Sigmoid colon (tissue), 3 donors: ENCODE measurements at regions not wholly inside any gene's neighbourhood (a gene's known extent, or its start where the extent isn't known, plus 50 kb on each side); places are given as distances from the start of the nearest gene placed in this dataset.

Experiments used
- POLR2A ChIP-seq, 2 donors: fragments of 450-650 bp; IDR thresholded peaks; one replicate each; pipeline ENCODE4 v1.6.1; 2016; ENCODE audit warnings: antibody characterized with exemption in 2 of 2, mild to moderate bottlenecking in 2 of 2, moderate library complexity in 2 of 2
- TF ChIP-seq, protein P1 (sequence below), 4 experiments: fragments of 450-650 bp in 3 of 4; fragments of 200-600 bp in 1 of 4; IDR thresholded peaks; one replicate each; pipeline ENCODE4 v1.5.1; 2016 to 2019; ENCODE audit warnings: antibody characterized with exemption in 4 of 4, mild to moderate bottlenecking in 3 of 4, moderate library complexity in 2 of 4

DNA sequence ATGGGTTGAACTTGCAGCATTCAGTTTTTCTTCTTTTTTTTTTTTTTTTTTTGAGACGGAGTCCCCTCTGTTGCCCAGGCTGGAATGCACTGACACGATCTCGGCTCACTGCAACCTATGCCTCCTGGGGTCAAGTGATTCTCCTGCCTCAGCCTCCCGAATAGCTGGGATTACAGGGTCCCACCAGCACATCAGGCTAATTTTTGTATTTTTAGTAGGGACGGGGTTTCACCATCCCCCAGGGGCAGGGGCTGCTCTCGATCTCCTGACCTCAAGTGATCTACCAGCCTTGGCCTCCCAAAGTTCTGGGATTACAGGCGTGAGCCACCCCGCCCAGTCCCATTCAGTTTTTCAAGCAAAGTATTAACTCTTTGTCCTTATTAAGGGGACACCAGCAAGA, 117.6 kb upstream of the PRSS16 start:
- TF ChIP-seq, protein P1, sequence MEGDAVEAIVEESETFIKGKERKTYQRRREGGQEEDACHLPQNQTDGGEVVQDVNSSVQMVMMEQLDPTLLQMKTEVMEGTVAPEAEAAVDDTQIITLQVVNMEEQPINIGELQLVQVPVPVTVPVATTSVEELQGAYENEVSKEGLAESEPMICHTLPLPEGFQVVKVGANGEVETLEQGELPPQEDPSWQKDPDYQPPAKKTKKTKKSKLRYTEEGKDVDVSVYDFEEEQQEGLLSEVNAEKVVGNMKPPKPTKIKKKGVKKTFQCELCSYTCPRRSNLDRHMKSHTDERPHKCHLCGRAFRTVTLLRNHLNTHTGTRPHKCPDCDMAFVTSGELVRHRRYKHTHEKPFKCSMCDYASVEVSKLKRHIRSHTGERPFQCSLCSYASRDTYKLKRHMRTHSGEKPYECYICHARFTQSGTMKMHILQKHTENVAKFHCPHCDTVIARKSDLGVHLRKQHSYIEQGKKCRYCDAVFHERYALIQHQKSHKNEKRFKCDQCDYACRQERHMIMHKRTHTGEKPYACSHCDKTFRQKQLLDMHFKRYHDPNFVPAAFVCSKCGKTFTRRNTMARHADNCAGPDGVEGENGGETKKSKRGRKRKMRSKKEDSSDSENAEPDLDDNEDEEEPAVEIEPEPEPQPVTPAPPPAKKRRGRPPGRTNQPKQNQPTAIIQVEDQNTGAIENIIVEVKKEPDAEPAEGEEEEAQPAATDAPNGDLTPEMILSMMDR (IDR thresholded peaks at IDR 0.05), result no peak
- TF ChIP-seq POLR2A (IDR thresholded peaks at IDR 0.05), result no peak
